Ishikawa (cell line): ENCODE measurements at regions not wholly inside any gene's neighbourhood (a gene's known extent, or its start where the extent isn't known, plus 50 kb on each side); places are given as distances from the start of the nearest gene placed in this dataset.

ENCODE experiments used
- CEBPB ChIP-seq: IDR thresholded peaks from 2 replicates; pipeline ENCODE4 v1.6.1; 2012
- CREB1 ChIP-seq: IDR thresholded peaks from 2 replicates; pipeline ENCODE4 v1.6.1; 2012; ENCODE audit warnings: low read depth
- EGR1 ChIP-seq: IDR thresholded peaks from 2 replicates; pipeline ENCODE4 v1.6.1; 2012
- FOXM1 ChIP-seq: IDR thresholded peaks from 2 replicates; pipeline ENCODE4 v1.6.1; 2012; ENCODE audit warnings: low read depth, borderline replicate concordance
- NFIC ChIP-seq: IDR thresholded peaks from 2 replicates; pipeline ENCODE4 v1.6.1; 2012
- REST ChIP-seq: IDR thresholded peaks from 2 replicates; pipeline ENCODE4 v1.6.1; 2012; ENCODE audit warnings: low read depth, mild to moderate bottlenecking
- TAF1 ChIP-seq: IDR thresholded peaks from 2 replicates; pipeline ENCODE4 v1.6.1; 2012; ENCODE audit warnings: low read depth, mild to moderate bottlenecking
- USF1 ChIP-seq: IDR thresholded peaks from 2 replicates; pipeline ENCODE4 v1.6.1; 2012
- YY1 ChIP-seq: IDR thresholded peaks from 2 replicates; pipeline ENCODE4 v1.6.1; 2012; ENCODE audit warnings: low read depth

- TF ChIP-seq NFIC (no peak), CEBPB (no peak), REST (no peak), YY1 (no peak), EGR1 (no peak), FOXM1 (no peak), CREB1 (no peak), TAF1 (no peak), USF1 (no peak)
Measured at GRCh38 chr14:71382315-71382714, 475.1 kb downstream of the PCNX1 start.
